ENCODE measurements at regions not wholly inside any gene's neighbourhood (a gene's known extent, or its start where the extent isn't known, plus 50 kb on each side); places are given as distances from the start of the nearest gene placed in this dataset.

DNA sequence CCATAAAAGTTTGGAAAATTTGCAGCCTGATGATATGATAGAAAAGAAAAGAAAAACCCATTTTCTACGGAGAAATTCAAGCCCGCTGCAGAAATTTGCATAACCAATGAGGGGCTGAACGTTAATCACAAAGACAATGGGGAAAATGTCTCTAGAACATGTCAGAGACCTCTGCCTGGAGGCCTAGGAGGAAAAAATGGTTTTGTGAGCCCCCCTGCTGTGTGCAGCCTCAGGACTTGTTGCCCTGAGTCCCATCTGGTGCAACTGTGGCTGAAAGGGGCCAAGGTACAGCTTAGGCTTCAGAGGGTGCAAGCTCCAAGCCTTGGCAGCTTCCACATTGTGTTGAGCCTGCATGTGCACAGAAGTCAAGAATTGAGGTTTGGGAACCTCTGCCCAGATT is 1267.4 kb upstream of the GOT2 start (continued):
- no peak for TF ChIP-seq SUZ12 (IDR thresholded peaks at IDR 0.05; ENCODE audit: unreplicated experiment)
- TF ChIP-seq CBFB (IDR thresholded peaks at IDR 0.05; ENCODE audit: low read depth): no peak

DNA sequence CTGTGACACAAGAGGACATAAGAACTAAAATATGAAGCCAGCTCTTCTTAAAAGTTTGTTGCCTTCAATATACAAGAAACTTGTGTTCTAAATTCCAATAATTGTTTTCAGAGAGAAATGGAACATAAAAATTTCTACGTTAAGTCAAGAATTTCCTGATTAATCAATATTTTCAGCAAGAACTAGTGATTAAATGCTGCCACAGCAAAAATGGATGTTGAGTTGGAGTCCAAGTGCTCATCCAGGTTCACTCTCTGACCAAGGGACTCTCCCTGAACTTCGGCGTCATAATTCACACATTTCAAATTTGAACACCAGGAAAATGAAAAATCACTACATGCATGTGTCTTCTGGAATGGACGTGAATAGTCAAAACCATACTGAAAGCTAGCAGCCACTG is 1263.6 kb upstream of the GOT2 start:
- no peak for FAIRE-seq
- no peaks in the 10 kb centered on the region for H3K4me1 ChIP-seq (ENCODE audit: control insufficient read depth, insufficient read depth, low read length)
- in situ Hi-C loops (cut with MboI): no loop called here
- TF ChIP-seq NR2C1 (IDR thresholded peaks at IDR 0.05): no peak
- no peak for TF ChIP-seq DPF2 (IDR thresholded peaks at IDR 0.05)
- no peak for TF ChIP-seq YBX1 (IDR thresholded peaks at IDR 0.05)
- no peak for TF ChIP-seq CREM (IDR thresholded peaks at IDR 0.05; ENCODE audit: low read depth)
- no peak for TF ChIP-seq NRF1 (conservative IDR thresholded peaks at IDR 0.05; ENCODE audit: low read depth, low read length)
- no peak for TF ChIP-seq MXI1 (IDR thresholded peaks at IDR 0.05; ENCODE audit: low read depth, low read length)
- TF ChIP-seq BRCA1 (IDR thresholded peaks at IDR 0.05; ENCODE audit: low read depth, low read length): no peak
- no peak for TF ChIP-seq ETV6 (conservative IDR thresholded peaks at IDR 0.05 in 1 of 2, IDR thresholded peaks at IDR 0.05 in 1 of 2; ENCODE audit: borderline replicate concordance in 1 of 2, low read depth in 1 of 2)
- TF ChIP-seq CBX5 (IDR thresholded peaks at IDR 0.05; ENCODE audit: low read depth): no peak
- no peak for TF ChIP-seq SIN3A (IDR thresholded peaks at IDR 0.05; ENCODE audit: low read depth, low read length)
- no peak for TF ChIP-seq ZNF24 (IDR thresholded peaks at IDR 0.05)
- TF ChIP-seq, protein P1, sequence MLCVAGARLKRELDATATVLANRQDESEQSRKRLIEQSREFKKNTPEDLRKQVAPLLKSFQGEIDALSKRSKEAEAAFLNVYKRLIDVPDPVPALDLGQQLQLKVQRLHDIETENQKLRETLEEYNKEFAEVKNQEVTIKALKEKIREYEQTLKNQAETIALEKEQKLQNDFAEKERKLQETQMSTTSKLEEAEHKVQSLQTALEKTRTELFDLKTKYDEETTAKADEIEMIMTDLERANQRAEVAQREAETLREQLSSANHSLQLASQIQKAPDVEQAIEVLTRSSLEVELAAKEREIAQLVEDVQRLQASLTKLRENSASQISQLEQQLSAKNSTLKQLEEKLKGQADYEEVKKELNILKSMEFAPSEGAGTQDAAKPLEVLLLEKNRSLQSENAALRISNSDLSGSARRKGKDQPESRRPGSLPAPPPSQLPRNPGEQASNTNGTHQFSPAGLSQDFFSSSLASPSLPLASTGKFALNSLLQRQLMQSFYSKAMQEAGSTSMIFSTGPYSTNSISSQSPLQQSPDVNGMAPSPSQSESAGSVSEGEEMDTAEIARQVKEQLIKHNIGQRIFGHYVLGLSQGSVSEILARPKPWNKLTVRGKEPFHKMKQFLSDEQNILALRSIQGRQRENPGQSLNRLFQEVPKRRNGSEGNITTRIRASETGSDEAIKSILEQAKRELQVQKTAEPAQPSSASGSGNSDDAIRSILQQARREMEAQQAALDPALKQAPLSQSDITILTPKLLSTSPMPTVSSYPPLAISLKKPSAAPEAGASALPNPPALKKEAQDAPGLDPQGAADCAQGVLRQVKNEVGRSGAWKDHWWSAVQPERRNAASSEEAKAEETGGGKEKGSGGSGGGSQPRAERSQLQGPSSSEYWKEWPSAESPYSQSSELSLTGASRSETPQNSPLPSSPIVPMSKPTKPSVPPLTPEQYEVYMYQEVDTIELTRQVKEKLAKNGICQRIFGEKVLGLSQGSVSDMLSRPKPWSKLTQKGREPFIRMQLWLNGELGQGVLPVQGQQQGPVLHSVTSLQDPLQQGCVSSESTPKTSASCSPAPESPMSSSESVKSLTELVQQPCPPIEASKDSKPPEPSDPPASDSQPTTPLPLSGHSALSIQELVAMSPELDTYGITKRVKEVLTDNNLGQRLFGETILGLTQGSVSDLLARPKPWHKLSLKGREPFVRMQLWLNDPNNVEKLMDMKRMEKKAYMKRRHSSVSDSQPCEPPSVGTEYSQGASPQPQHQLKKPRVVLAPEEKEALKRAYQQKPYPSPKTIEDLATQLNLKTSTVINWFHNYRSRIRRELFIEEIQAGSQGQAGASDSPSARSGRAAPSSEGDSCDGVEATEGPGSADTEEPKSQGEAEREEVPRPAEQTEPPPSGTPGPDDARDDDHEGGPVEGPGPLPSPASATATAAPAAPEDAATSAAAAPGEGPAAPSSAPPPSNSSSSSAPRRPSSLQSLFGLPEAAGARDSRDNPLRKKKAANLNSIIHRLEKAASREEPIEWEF (IDR thresholded peaks at IDR 0.05; ENCODE audit: insufficient replicate concordance, low read depth, low read length): no peak
- TF ChIP-seq EZH2 (IDR thresholded peaks at IDR 0.05; ENCODE audit: borderline replicate concordance, control insufficient read depth, low read depth, low read length): no peak
- no peak for TF ChIP-seq RELA (IDR thresholded peaks at IDR 0.05; ENCODE audit: borderline replicate concordance, partially characterized antibody)
- no peak for TF ChIP-seq SMARCA5 (IDR thresholded peaks at IDR 0.05)
- TF ChIP-seq PAX5 (IDR thresholded peaks at IDR 0.05; ENCODE audit: borderline replicate concordance, low read depth, low read length): no peak
- no peak for TF ChIP-seq TCF7 (IDR thresholded peaks at IDR 0.05; ENCODE audit: borderline replicate concordance)
- TF ChIP-seq, protein P2, sequence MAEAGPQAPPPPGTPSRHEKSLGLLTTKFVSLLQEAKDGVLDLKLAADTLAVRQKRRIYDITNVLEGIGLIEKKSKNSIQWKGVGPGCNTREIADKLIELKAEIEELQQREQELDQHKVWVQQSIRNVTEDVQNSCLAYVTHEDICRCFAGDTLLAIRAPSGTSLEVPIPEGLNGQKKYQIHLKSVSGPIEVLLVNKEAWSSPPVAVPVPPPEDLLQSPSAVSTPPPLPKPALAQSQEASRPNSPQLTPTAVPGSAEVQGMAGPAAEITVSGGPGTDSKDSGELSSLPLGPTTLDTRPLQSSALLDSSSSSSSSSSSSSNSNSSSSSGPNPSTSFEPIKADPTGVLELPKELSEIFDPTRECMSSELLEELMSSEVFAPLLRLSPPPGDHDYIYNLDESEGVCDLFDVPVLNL (IDR thresholded peaks at IDR 0.05; ENCODE audit: low read depth, low read length): no peak
- ChIA-PET SMC1A (ENCODE audit: uncharacterized antibody, unreplicated experiment) (no interaction called here), RAD21 (ENCODE audit: unreplicated experiment) (no interaction called here), CTCF (no interaction called here), POLR2A (no interaction called here)
- H2AFZ ChIP-seq (ENCODE audit: control insufficient read depth, low read depth, low read length): no peak overlapping the region
- intact Hi-C loops (cut with micrococcal nuclease; ENCODE audit: unreplicated experiment): no loop called here
- H3K4me3 ChIP-seq: no peak overlapping the region
- ATAC-seq: no peak
- BruUV-seq (replicated peaks): no TSS peak
- H3K79me2 ChIP-seq (ENCODE audit: control insufficient read depth, insufficient read depth, low read length): no peaks in the 10 kb centered on the region
- no peak for DNase-seq (ENCODE audit: low read depth, low spot score)
- no peak overlapping the region for H3K9ac ChIP-seq (ENCODE audit: control insufficient read depth, insufficient read depth, low read length)
- no peaks in the 10 kb centered on the region for H3K36me3 ChIP-seq (ENCODE audit: control insufficient read depth in 2 of 2, insufficient read depth in 2 of 2, low read length in 1 of 2)
- no peaks in the 10 kb centered on the region for H3K27me3 ChIP-seq (replicated peaks in 1 of 2; ENCODE audit: control insufficient read depth in 2 of 2, insufficient read depth in 2 of 2, low read length in 1 of 2)
- no peak overlapping the region for H3K4me2 ChIP-seq (ENCODE audit: control insufficient read depth, insufficient read depth)
- WGBS (ENCODE audit: insufficient coverage, insufficient replicate concordance, low lambda C conversion rate, missing lambda C conversion rate): 37% methylated on average over 4 of the region's 4 CpGs
- no peaks in the 10 kb centered on the region; the same call in 2 of the 3 replicates for H3K9me3 ChIP-seq (replicated peaks; ENCODE audit: control insufficient read depth, insufficient read depth, low read length)
- no peaks in the 10 kb centered on the region for H4K20me1 ChIP-seq (ENCODE audit: control insufficient read depth, insufficient read depth)
- H3K27ac ChIP-seq (ENCODE audit: control insufficient read depth, insufficient read depth): no peak overlapping the region
